GM12878 (cell line): ENCODE measurements at regions not wholly inside any gene's neighbourhood (a gene's known extent, or its start where the extent isn't known, plus 50 kb on each side); places are given as distances from the start of the nearest gene placed in this dataset.

Source experiments
- ATAC-seq: fragments of 200-7000 bp; cut with Tn5 transposase; 3 replicates; pipeline ENCODE4 v1.9.1; 2020; ENCODE audit warnings: mild to moderate bottlenecking, moderate library complexity
- BruUV-seq: library from RNA; stranded (reverse); fragments of 400-500 nt; replicated peaks from 2 replicates; lab custom pipeline; 2021; lab: Mats Ljungman, UMichigan
- CTCF ChIA-PET: fragments of 300-600 bp; sonication (Branson Sonifier 250); formaldehyde crosslinking; extraction: SDS; loops from one replicate; lab custom pipeline; 2021; ENCODE audit warnings: inconsistent platforms; lab: Yijun Ruan, JAX
- POLR2A ChIA-PET: fragments of 350-600 bp; formaldehyde crosslinking; extraction: SDS; loops from one replicate; lab custom pipeline; 2021; ENCODE audit warnings: inconsistent platforms; lab: Charles Lee
- RAD21 ChIA-PET: fragments of 300-600 bp; sonication (Branson Sonifier 250); formaldehyde crosslinking; loops from one replicate; lab custom pipeline; 2023; ENCODE audit warnings: antibody characterized with exemption; ENCODE audit not compliant: unreplicated experiment; lab: Charles Lee
- SMC1A ChIA-PET: fragments of 300-600 bp; sonication (Branson Sonifier 250); formaldehyde crosslinking; loops from one replicate; lab custom pipeline; 2023; ENCODE audit not compliant: unreplicated experiment, uncharacterized antibody; lab: Charles Lee
- DNase-seq: peaks from one replicate; pipeline ENCODE4 v3.0.0-alpha.2; 2011; ENCODE audit warnings: low read depth, low spot score
- FAIRE-seq: peaks from 3 replicates; lab custom pipeline; 2011; peaks lifted over from hg19 to GRCh38; lab: Jason Lieb, UNC
- H2AFZ ChIP-seq: 2 replicates; pipeline ENCODE4 v1.6.0; 2011; ENCODE audit warnings: low read depth, low read length, control low read depth; ENCODE audit not compliant: control insufficient read depth
- H3K27ac ChIP-seq: 2 replicates; pipeline ENCODE4 v1.5.1; 2011; ENCODE audit warnings: control low read depth; ENCODE audit not compliant: control insufficient read depth, insufficient read depth
- H3K27me3 ChIP-seq, 2 experiments: replicated peaks in 1 of 2; 2 replicates each; pipeline versions ENCODE4 v1.6.0 to v1.6.1; 2011; ENCODE audit warnings: low read length in 1 of 2; ENCODE audit not compliant: control insufficient read depth in 2 of 2, insufficient read depth in 2 of 2
- H3K36me3 ChIP-seq, 2 experiments: 2 replicates each; pipeline ENCODE4 v1.5.1; 2011; ENCODE audit warnings: low read length in 1 of 2; ENCODE audit not compliant: control insufficient read depth in 2 of 2, insufficient read depth in 2 of 2
- H3K4me1 ChIP-seq: 2 replicates; pipeline ENCODE4 v1.6.1; 2011; ENCODE audit warnings: mild to moderate bottlenecking, low read length, moderate library complexity, mixed read lengths; ENCODE audit not compliant: control insufficient read depth, insufficient read depth
- H3K4me2 ChIP-seq: 2 replicates; pipeline ENCODE4 v1.6.0; 2011; ENCODE audit warnings: control low read depth; ENCODE audit not compliant: control insufficient read depth, insufficient read depth
- H3K4me3 ChIP-seq: fragments of 200-600 bp; sonication (generic); 2 replicates; pipeline ENCODE4 v1.5.1; 2016
- H3K79me2 ChIP-seq: 2 replicates; pipeline ENCODE4 v1.6.0; 2011; ENCODE audit warnings: low read length; ENCODE audit not compliant: control insufficient read depth, insufficient read depth
- H3K9ac ChIP-seq: 2 replicates; pipeline ENCODE4 v1.8.0; 2011; ENCODE audit warnings: low read length, control low read depth, mixed read lengths; ENCODE audit not compliant: control insufficient read depth, insufficient read depth
- H3K9me3 ChIP-seq: replicated peaks from 3 replicates; pipeline ENCODE4 v1.5.1; 2011; ENCODE audit warnings: mild to moderate bottlenecking, low read length; ENCODE audit not compliant: control insufficient read depth, insufficient read depth
- H4K20me1 ChIP-seq: 2 replicates; pipeline ENCODE4 v1.6.0; 2011; ENCODE audit not compliant: control insufficient read depth, insufficient read depth
- CBFB ChIP-seq: IDR thresholded peaks from 2 replicates; pipeline ENCODE4 v1.6.1; 2016; ENCODE audit warnings: antibody characterized with exemption, low read depth
- CHD4 ChIP-seq: fragments of 200-600 bp; sonication (generic); IDR thresholded peaks from 2 replicates; pipeline ENCODE4 v1.6.1; 2016; ENCODE audit warnings: mild to moderate bottlenecking
- DPF2 ChIP-seq: fragments of 450-650 bp; IDR thresholded peaks from 2 replicates; pipeline ENCODE4 v1.6.1; 2017; ENCODE audit warnings: mild to moderate bottlenecking
- EED ChIP-seq: sonication (generic); IDR thresholded peaks from 2 replicates; pipeline ENCODE4 v1.6.1; 2016; ENCODE audit warnings: antibody characterized with exemption, low read depth
- GABPA ChIP-seq: IDR thresholded peaks from 2 replicates; pipeline ENCODE4 v1.6.1; 2014; ENCODE audit warnings: antibody characterized with exemption, low read depth, mild to moderate bottlenecking, inconsistent platforms
- MTA2 ChIP-seq: fragments of 450-650 bp; IDR thresholded peaks from 2 replicates; pipeline ENCODE4 v1.6.1; 2016; ENCODE audit warnings: low read depth, mild to moderate bottlenecking, moderate library complexity
- NR2C2 ChIP-seq: IDR thresholded peaks from 2 replicates; pipeline ENCODE4 v1.6.1; 2011; ENCODE audit warnings: borderline replicate concordance, low read depth; ENCODE audit not compliant: control insufficient read depth, insufficient read length
- NRF1 ChIP-seq: conservative IDR thresholded peaks from 2 replicates; pipeline ENCODE4 v1.6.1; 2011; ENCODE audit warnings: mild to moderate bottlenecking, low read depth, low read length, improper control_type of control experiment
- PML ChIP-seq: IDR thresholded peaks from 2 replicates; pipeline ENCODE4 v1.6.1; 2012; ENCODE audit warnings: low read length, inconsistent platforms
- POLR2AphosphoS2 ChIP-seq: IDR thresholded peaks from 2 replicates; pipeline ENCODE4 v1.6.1; 2011; ENCODE audit warnings: low read depth, mild to moderate bottlenecking, low read length, improper control_type of control experiment, moderate library complexity
- RUNX3 ChIP-seq: IDR thresholded peaks from 2 replicates; pipeline ENCODE4 v1.6.1; 2012; ENCODE audit warnings: low read length, inconsistent platforms
- SMARCA5 ChIP-seq: fragments of 450-650 bp; IDR thresholded peaks from 2 replicates; pipeline ENCODE4 v1.6.1; 2017; ENCODE audit warnings: mild to moderate bottlenecking
- STAT3 ChIP-seq: IDR thresholded peaks from 2 replicates; pipeline ENCODE4 v1.6.1; 2011; ENCODE audit warnings: low read depth, low read length, improper control_type of control experiment
- SUPT20H ChIP-seq: IDR thresholded peaks from 2 replicates; pipeline ENCODE4 v1.6.1; 2011; ENCODE audit warnings: low read depth, mild to moderate bottlenecking, low read length, moderate library complexity, borderline replicate concordance; ENCODE audit not compliant: control insufficient read depth
- WGBS: methylation state at CpG from one replicate; pipeline ENCODE4 v1.1.6; 2016; ENCODE audit warnings: low lambda C conversion rate; ENCODE audit not compliant: insufficient replicate concordance, insufficient coverage; ENCODE audit errors: missing lambda C conversion rate; 5-methylcytosine and 5-hydroxymethylcytosine counted together
- in situ Hi-C: fragments of 300-500 bp; cut with MboI; formaldehyde crosslinking; loops from 9 replicates; pipeline ENCODE4 v1.14.3; 2018; ENCODE audit warnings: mixed read lengths
- intact Hi-C: fragments of 100-400 bp; cut with micrococcal nuclease; formaldehyde crosslinking; loops from one replicate; pipeline ENCODE4 v1.14.2; 2022; ENCODE audit not compliant: unreplicated experiment
- TF ChIP-seq, protein P1 (sequence below): fragments of 450-650 bp; IDR thresholded peaks from 2 replicates; pipeline ENCODE4 v1.6.1; 2014; ENCODE audit warnings: mild to moderate bottlenecking
- TF ChIP-seq, protein P2 (sequence below): fragments of 450-650 bp; conservative IDR thresholded peaks from 2 replicates; pipeline ENCODE4 v1.6.1; 2017; ENCODE audit warnings: mild to moderate bottlenecking, moderate library complexity
- TF ChIP-seq, protein P3 (sequence below): IDR thresholded peaks from 2 replicates; pipeline ENCODE4 v1.6.1; 2011; ENCODE audit warnings: low read depth, mild to moderate bottlenecking, low read length, moderate library complexity, borderline replicate concordance; ENCODE audit errors: extremely low read depth

DNA sequence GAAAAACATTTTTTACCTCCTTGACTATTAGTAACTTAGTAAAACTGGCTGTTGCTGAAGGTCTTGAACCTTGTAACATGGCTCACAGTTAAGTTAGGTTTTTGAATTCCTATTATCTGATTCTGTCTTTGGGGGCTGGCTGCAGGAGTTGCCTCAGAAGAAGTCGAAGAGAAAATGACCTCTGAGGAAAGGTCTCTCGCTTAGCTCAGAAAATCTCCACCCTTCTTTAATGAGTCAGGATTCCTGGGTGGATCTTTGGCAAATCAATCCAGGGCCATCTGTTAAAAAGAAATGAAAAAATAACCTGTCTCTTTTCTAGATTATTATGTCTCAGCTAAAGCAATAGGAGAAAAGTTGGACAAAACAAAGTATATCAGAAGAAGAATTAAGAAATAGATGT, 267.8 kb upstream of the SEMA3C start:
- Histone ChIP-seq H3K27ac (no peak overlapping the region), H3K4me2 (no peak overlapping the region), H3K79me2 (no peaks in the 10 kb centered on the region), H2AFZ (no peak overlapping the region), H3K9me3 (no peaks in the 10 kb centered on the region), H3K4me3 (no peak overlapping the region), H3K27me3 (no peaks in the 10 kb centered on the region), H4K20me1 (no peaks in the 10 kb centered on the region), H3K4me1 (no peaks in the 10 kb centered on the region), H3K9ac (no peak overlapping the region), H3K36me3 (no peaks in the 10 kb centered on the region)
- RAD21 ChIA-PET: no interaction called here
- CTCF ChIA-PET: no interaction called here
- BruUV-seq: no TSS peak
- POLR2A ChIA-PET: no interaction called here
- ATAC-seq (no peak), FAIRE-seq (no peak), DNase-seq (no peak)
- WGBS: 3% methylated on average over 2 of the region's 2 CpGs
- in situ Hi-C loops: no loop called here
- SMC1A ChIA-PET: interaction anchor here (1.4 kb wide), 1 partner anchor 31 kb away, joined by 3 read pairs; no protein-coding TSS in a partner anchor
- intact Hi-C loops: no loop called here
- no peak for TF ChIP-seq NR2C2
- no peak for TF ChIP-seq POLR2AphosphoS2
- no peak for TF ChIP-seq STAT3
- TF ChIP-seq PML: no peak
- no peak for TF ChIP-seq NRF1
- TF ChIP-seq CBFB: no peak
- no peak for TF ChIP-seq RUNX3
- no peak for TF ChIP-seq SMARCA5
- TF ChIP-seq, protein P1, sequence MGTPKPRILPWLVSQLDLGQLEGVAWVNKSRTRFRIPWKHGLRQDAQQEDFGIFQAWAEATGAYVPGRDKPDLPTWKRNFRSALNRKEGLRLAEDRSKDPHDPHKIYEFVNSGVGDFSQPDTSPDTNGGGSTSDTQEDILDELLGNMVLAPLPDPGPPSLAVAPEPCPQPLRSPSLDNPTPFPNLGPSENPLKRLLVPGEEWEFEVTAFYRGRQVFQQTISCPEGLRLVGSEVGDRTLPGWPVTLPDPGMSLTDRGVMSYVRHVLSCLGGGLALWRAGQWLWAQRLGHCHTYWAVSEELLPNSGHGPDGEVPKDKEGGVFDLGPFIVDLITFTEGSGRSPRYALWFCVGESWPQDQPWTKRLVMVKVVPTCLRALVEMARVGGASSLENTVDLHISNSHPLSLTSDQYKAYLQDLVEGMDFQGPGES: no peak

DNA sequence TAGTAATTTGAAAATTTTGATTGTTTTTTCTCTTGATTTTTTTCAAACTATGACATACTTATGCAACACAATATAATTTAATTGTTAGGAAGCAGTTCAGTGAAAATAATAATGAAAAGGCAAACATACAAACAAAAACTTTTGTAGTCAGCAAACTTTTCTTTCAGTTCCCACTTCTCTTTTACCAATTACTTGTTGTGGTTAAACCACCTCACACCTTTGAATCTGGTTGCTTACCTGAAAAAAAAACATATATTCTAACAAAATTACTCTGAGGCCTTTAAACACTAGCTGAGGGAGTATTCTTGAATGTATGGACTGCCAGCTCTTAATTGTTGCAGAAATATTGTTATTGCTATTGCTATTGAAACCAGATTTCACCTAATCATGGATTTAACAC, 266.2 kb upstream of the SEMA3C start:
- ChIA-PET SMC1A (no interaction called here), POLR2A (no interaction called here), RAD21 (no interaction called here), CTCF (no interaction called here)
- H4K20me1 ChIP-seq: no peaks in the 10 kb centered on the region
- FAIRE-seq (no peak), DNase-seq (no peak), ATAC-seq (peak; percentile 25; the same call in 2 of the 3 replicates)
- H3K4me3 ChIP-seq: no peak overlapping the region
- H3K4me1 ChIP-seq: no peaks in the 10 kb centered on the region
- no peaks in the 10 kb centered on the region for H3K27me3 ChIP-seq
- no peak overlapping the region for H3K9ac ChIP-seq
- no peaks in the 10 kb centered on the region for H3K9me3 ChIP-seq
- no peaks in the 10 kb centered on the region for H3K79me2 ChIP-seq
- intact Hi-C loops (no loop called here), in situ Hi-C loops (no loop called here)
- H2AFZ ChIP-seq: no peak overlapping the region
- no TSS peak for BruUV-seq
- no peak overlapping the region for H3K4me2 ChIP-seq
- H3K27ac ChIP-seq: no peak overlapping the region
- H3K36me3 ChIP-seq: no peaks in the 10 kb centered on the region
- TF ChIP-seq, protein P2, sequence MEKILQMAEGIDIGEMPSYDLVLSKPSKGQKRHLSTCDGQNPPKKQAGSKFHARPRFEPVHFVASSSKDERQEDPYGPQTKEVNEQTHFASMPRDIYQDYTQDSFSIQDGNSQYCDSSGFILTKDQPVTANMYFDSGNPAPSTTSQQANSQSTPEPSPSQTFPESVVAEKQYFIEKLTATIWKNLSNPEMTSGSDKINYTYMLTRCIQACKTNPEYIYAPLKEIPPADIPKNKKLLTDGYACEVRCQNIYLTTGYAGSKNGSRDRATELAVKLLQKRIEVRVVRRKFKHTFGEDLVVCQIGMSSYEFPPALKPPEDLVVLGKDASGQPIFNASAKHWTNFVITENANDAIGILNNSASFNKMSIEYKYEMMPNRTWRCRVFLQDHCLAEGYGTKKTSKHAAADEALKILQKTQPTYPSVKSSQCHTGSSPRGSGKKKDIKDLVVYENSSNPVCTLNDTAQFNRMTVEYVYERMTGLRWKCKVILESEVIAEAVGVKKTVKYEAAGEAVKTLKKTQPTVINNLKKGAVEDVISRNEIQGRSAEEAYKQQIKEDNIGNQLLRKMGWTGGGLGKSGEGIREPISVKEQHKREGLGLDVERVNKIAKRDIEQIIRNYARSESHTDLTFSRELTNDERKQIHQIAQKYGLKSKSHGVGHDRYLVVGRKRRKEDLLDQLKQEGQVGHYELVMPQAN: no peak
- TF ChIP-seq MTA2: peak; percentile 58; the same call in 1 of the 2 replicates
- no peak for TF ChIP-seq SUPT20H
- TF ChIP-seq, protein P3, sequence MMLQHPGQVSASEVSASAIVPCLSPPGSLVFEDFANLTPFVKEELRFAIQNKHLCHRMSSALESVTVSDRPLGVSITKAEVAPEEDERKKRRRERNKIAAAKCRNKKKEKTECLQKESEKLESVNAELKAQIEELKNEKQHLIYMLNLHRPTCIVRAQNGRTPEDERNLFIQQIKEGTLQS: no peak
- TF ChIP-seq EED: no peak
- TF ChIP-seq GABPA: no peak
- TF ChIP-seq CHD4: no peak
- 0 out of 2 replicates have a peak, but pooled peaks have one; percentile 33 for TF ChIP-seq DPF2
